Jurkat, Clone E6-1 (cell line): ENCODE measurements at regions not wholly inside any gene's neighbourhood (a gene's known extent, or its start where the extent isn't known, plus 50 kb on each side); places are given as distances from the start of the nearest gene placed in this dataset.
A peak's percentile ranks its signal among the peaks of the same experiment; 100 is the strongest.

Experiments used
- DNase-seq: peaks from one replicate; pipeline ENCODE4 v3.0.0-alpha.2; 2011; ENCODE audit warnings: low read depth, low spot score
- H3K4me3 ChIP-seq: 2 replicates; pipeline ENCODE4 v1.5.1; 2011; ENCODE audit warnings: mild to moderate bottlenecking, low read length, control low read depth, moderate library complexity

- H3K4me3 ChIP-seq = no peak overlapping the region
- no peak for DNase-seq
Observed at GRCh38 chr13:80574113-80574850, 233.4 kb upstream of the SPRY2 start.

- DNase-seq = no peak
- H3K4me3 ChIP-seq = no peak overlapping the region
Observed at GRCh38 chr13:80572923-80573316, 232.0 kb upstream of the SPRY2 start.

- DNase-seq = no peak
- H3K4me3 ChIP-seq = no peak overlapping the region
Observed at GRCh38 chr13:80572308-80572922, 231.5 kb upstream of the SPRY2 start.

GRCh38 chr13:80571346-80572307 is 230.7 kb upstream of the SPRY2 start:
- H3K4me3 ChIP-seq = no peak overlapping the region
- no peak for DNase-seq

- H3K4me3 ChIP-seq = no peak overlapping the region
- DNase-seq = no peak
Observed at GRCh38 chr13:80563439-80563838, 222.5 kb upstream of the SPRY2 start.

GRCh38 chr13:80562433-80563156 is 221.7 kb upstream of the SPRY2 start:
- no peak overlapping the region for H3K4me3 ChIP-seq
- DNase-seq = peak; percentile 15

GRCh38 chr13:80560609-80561008 is 219.7 kb upstream of the SPRY2 start:
- DNase-seq = no peak
- H3K4me3 ChIP-seq = no peak overlapping the region

GRCh38 chr13:80559944-80560343 is 219.0 kb upstream of the SPRY2 start:
- H3K4me3 ChIP-seq = no peak overlapping the region
- no peak for DNase-seq

- H3K4me3 ChIP-seq = no peak overlapping the region
- no peak for DNase-seq
Observed at GRCh38 chr13:80558074-80558473, 217.1 kb upstream of the SPRY2 start.

GRCh38 chr13:80555796-80556678 is 215.1 kb upstream of the SPRY2 start:
- no peak overlapping the region for H3K4me3 ChIP-seq
- no peak for DNase-seq

GRCh38 chr13:80552851-80553440 is 212.0 kb upstream of the SPRY2 start:
- H3K4me3 ChIP-seq = no peak overlapping the region

GRCh38 chr13:80551650-80552497 is 210.9 kb upstream of the SPRY2 start:
- no peak overlapping the region for H3K4me3 ChIP-seq
- no peak for DNase-seq

More at GRCh38 chr13:80552851-80553440, 212.0 kb upstream of the SPRY2 start:
- no peak for DNase-seq

GRCh38 chr13:80550971-80551441 is 210.1 kb upstream of the SPRY2 start:
- H3K4me3 ChIP-seq = no peak overlapping the region
- no peak for DNase-seq

GRCh38 chr13:80548915-80549314 is 208.0 kb upstream of the SPRY2 start:
- DNase-seq = no peak
- no peak overlapping the region for H3K4me3 ChIP-seq

- H3K4me3 ChIP-seq = no peak overlapping the region
Observed at GRCh38 chr13:80547885-80548825, 207.2 kb upstream of the SPRY2 start.

GRCh38 chr13:80547341-80547740 is 206.4 kb upstream of the SPRY2 start:
- DNase-seq = no peak
- no peak overlapping the region for H3K4me3 ChIP-seq

More at GRCh38 chr13:80547885-80548825, 207.2 kb upstream of the SPRY2 start:
- DNase-seq = no peak
